Gastroesophageal sphincter (tissue), 4 donors: ENCODE measurements at regions not wholly inside any gene's neighbourhood (a gene's known extent, or its start where the extent isn't known, plus 50 kb on each side); places are given as distances from the start of the nearest gene placed in this dataset.

ENCODE experiments used
- ATAC-seq: fragments of 150-250 bp; one replicate; pipeline ENCODE4 v1.9.1; 2016; ENCODE audit warnings: mild to moderate bottlenecking, moderate library complexity
- H3K27ac ChIP-seq, 4 donors: fragments of 200-600 bp; sonication (generic) in 3 of 4; 1 replicate in 3 of 4; 2 replicates in 1 of 4; pipeline ENCODE4 v1.5.1; 2016 to 2019
- H3K27me3 ChIP-seq: fragments of 200-600 bp; sonication (generic); one replicate; pipeline ENCODE4 v1.5.1; 2019
- H3K36me3 ChIP-seq, 2 donors: fragments of 200-600 bp; sonication (generic); one replicate each; pipeline ENCODE4 v1.5.1; 2019; ENCODE audit warnings: control low read depth in 1 of 2
- H3K4me1 ChIP-seq, 3 donors: fragments of 200-600 bp; sonication (generic); 1 replicate in 2 of 3; 2 replicates in 1 of 3; pipeline ENCODE4 v1.5.1; 2016 to 2019; ENCODE audit warnings: control low read depth in 2 of 3
- H3K4me3 ChIP-seq, 2 donors: fragments of 200-600 bp; sonication (generic); one replicate each; pipeline ENCODE4 v1.5.1; 2019; ENCODE audit warnings: mild to moderate bottlenecking in 1 of 2, moderate library complexity in 1 of 2
- H3K9me3 ChIP-seq, 3 donors: fragments of 200-600 bp; sonication (generic); one replicate each; pipeline ENCODE4 v1.5.1; 2017 to 2019; ENCODE audit warnings: control low read depth in 2 of 3
- EP300 ChIP-seq: sonication (generic); formaldehyde crosslinking; IDR thresholded peaks from one replicate; pipeline ENCODE4 v1.6.1; 2017; ENCODE audit warnings: antibody characterized with exemption, mild to moderate bottlenecking
- POLR2A ChIP-seq, 2 donors: fragments of 450-650 bp; IDR thresholded peaks; one replicate each; pipeline ENCODE4 v1.6.1; 2017; ENCODE audit warnings: antibody characterized with exemption in 2 of 2, mild to moderate bottlenecking in 2 of 2, moderate library complexity in 1 of 2
- POLR2AphosphoS5 ChIP-seq: sonication (generic); formaldehyde crosslinking; IDR thresholded peaks from one replicate; pipeline ENCODE4 v1.6.1; 2017; ENCODE audit warnings: antibody characterized with exemption
- WGBS, 2 donors: methylation state at CpG; one replicate each; pipeline ENCODE4 v1.1.5; 2018; ENCODE audit warnings: low coverage in 1 of 2; 5-methylcytosine and 5-hydroxymethylcytosine counted together
- TF ChIP-seq, protein P1 (sequence below), 4 experiments: fragments of 200-600 bp in 2 of 4; fragments of 450-650 bp in 2 of 4; sonication (generic) in 1 of 4; IDR thresholded peaks; one replicate each; pipeline ENCODE4 v1.5.1; 2017 to 2019; ENCODE audit warnings: antibody characterized with exemption in 4 of 4, mild to moderate bottlenecking in 2 of 4, moderate library complexity in 2 of 4

GRCh38 chr11:29002816-29003215 lies 894.6 kb downstream of the METTL15 start:
- Histone ChIP-seq H3K27me3 (no peaks in the 10 kb centered on the region), H3K9me3 (no peaks in the 10 kb centered on the region), H3K4me1 (no peaks in the 10 kb centered on the region), H3K36me3 (no peaks in the 10 kb centered on the region), H3K27ac (no peak overlapping the region), H3K4me3 (no peak overlapping the region)
- no peak for ATAC-seq
- TF ChIP-seq POLR2A (IDR thresholded peaks at IDR 0.05) = no peak
- TF ChIP-seq EP300 = no peak
- no peak for TF ChIP-seq POLR2AphosphoS5
- TF ChIP-seq, protein P1, sequence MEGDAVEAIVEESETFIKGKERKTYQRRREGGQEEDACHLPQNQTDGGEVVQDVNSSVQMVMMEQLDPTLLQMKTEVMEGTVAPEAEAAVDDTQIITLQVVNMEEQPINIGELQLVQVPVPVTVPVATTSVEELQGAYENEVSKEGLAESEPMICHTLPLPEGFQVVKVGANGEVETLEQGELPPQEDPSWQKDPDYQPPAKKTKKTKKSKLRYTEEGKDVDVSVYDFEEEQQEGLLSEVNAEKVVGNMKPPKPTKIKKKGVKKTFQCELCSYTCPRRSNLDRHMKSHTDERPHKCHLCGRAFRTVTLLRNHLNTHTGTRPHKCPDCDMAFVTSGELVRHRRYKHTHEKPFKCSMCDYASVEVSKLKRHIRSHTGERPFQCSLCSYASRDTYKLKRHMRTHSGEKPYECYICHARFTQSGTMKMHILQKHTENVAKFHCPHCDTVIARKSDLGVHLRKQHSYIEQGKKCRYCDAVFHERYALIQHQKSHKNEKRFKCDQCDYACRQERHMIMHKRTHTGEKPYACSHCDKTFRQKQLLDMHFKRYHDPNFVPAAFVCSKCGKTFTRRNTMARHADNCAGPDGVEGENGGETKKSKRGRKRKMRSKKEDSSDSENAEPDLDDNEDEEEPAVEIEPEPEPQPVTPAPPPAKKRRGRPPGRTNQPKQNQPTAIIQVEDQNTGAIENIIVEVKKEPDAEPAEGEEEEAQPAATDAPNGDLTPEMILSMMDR (IDR thresholded peaks at IDR 0.05) = no peak
- WGBS, 2 donors = 56 to 67% methylated on average over 2 to 3 of the region's 3 CpGs

GRCh38 chr11:28999620-29000019 lies 891.4 kb downstream of the METTL15 start:
- Histone ChIP-seq H3K4me1 (no peaks in the 10 kb centered on the region), H3K9me3 (no peaks in the 10 kb centered on the region), H3K27me3 (no peaks in the 10 kb centered on the region), H3K36me3 (no peaks in the 10 kb centered on the region), H3K4me3 (no peak overlapping the region), H3K27ac (no peak overlapping the region)
- whole genome bisulfite sequencing, 2 donors = 80% methylated on average over 1 of the region's 1 CpG; no CpG with 5 or more reads in 1 of the 2 donors
- no peak for TF ChIP-seq POLR2A (IDR thresholded peaks at IDR 0.05)
- no peak for TF ChIP-seq EP300
- no peak for TF ChIP-seq POLR2AphosphoS5
- TF ChIP-seq, protein P1 (IDR thresholded peaks at IDR 0.05) = no peak
- ATAC-seq = no peak

DNA sequence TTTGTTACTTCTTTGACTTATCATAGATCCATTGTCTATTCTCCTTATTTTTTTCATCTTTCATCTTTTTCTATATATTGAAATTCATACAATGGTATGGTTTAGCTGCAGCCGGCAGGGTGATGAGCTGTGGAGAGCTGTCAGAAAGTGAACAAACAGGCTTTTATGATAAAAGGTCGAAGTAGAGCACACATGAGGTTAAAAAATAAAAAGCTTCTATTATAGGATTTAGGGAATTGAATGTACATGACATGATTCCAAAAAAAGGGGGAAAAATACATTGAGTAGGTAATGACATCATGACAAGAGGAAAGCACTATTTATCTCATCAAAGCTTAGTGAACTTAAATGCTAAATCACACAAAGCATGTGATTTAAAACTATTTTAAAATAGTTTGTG lies 884.8 kb downstream of the METTL15 start:
- H3K4me3 ChIP-seq = no peak overlapping the region
- ATAC-seq = no peak
- no peak for TF ChIP-seq POLR2AphosphoS5
- no peak for TF ChIP-seq POLR2A (IDR thresholded peaks at IDR 0.05)
- no peak for TF ChIP-seq EP300
- H3K27ac ChIP-seq = no peak overlapping the region
- no peaks in the 10 kb centered on the region for H3K4me1 ChIP-seq
- H3K27me3 ChIP-seq = no peaks in the 10 kb centered on the region
- no peaks in the 10 kb centered on the region for H3K36me3 ChIP-seq
- no peaks in the 10 kb centered on the region for H3K9me3 ChIP-seq
- 70% methylated on average over 2 of the region's 2 CpGs; no CpG with 5 or more reads in 1 of the 2 donors for WGBS, 2 donors

- TF ChIP-seq POLR2AphosphoS5 = no peak
- TF ChIP-seq POLR2A (IDR thresholded peaks at IDR 0.05) = no peak
- TF ChIP-seq EP300 = no peak
- TF ChIP-seq, protein P1 (IDR thresholded peaks at IDR 0.05) = no peak
- ATAC-seq = no peak
- WGBS, 2 donors = 95 to 100% methylated on average over 4 of the region's 4 CpGs
These were observed 876.0 kb downstream of the METTL15 start for GRCh38 chr11:28984231-28984630.

GRCh38 chr11:28983780-28984179 lies 875.6 kb downstream of the METTL15 start:
- H3K4me1 ChIP-seq = no peaks in the 10 kb centered on the region
- no peaks in the 10 kb centered on the region for H3K9me3 ChIP-seq
- WGBS, 2 donors = 65 to 77% methylated on average over 3 of the region's 3 CpGs
- no peaks in the 10 kb centered on the region for H3K27me3 ChIP-seq
- H3K36me3 ChIP-seq = no peaks in the 10 kb centered on the region
- H3K4me3 ChIP-seq = no peak overlapping the region
- no peak for TF ChIP-seq EP300
- no peak for TF ChIP-seq POLR2A (IDR thresholded peaks at IDR 0.05)
- TF ChIP-seq POLR2AphosphoS5 = no peak
- TF ChIP-seq, protein P1 (IDR thresholded peaks at IDR 0.05) = no peak
- ATAC-seq = no peak
- no peak overlapping the region for H3K27ac ChIP-seq

More at GRCh38 chr11:28984231-28984630, 876.0 kb downstream of the METTL15 start:
- Histone ChIP-seq H3K36me3 (no peaks in the 10 kb centered on the region), H3K4me3 (no peak overlapping the region), H3K27me3 (no peaks in the 10 kb centered on the region), H3K27ac (no peak overlapping the region), H3K9me3 (no peaks in the 10 kb centered on the region), H3K4me1 (no peaks in the 10 kb centered on the region)
